Liver (tissue), 8 donors: ENCODE measurements at regions not wholly inside any gene's neighbourhood (a gene's known extent, or its start where the extent isn't known, plus 50 kb on each side); places are given as distances from the start of the nearest gene placed in this dataset.

Experiments used
- DNase-seq: peaks from one replicate; pipeline ENCODE4 v3.0.0-alpha.2; 2017; ENCODE audit warnings: low spot score
- H3K27ac ChIP-seq, 2 donors: one replicate each; pipeline ENCODE4 v1.7.0; 2013; ENCODE audit warnings: inconsistent platforms in 2 of 2, low read length in 2 of 2, control low read depth in 1 of 2, low read depth in 1 of 2, mild to moderate bottlenecking in 1 of 2
- H3K27me3 ChIP-seq, 4 donors: one replicate each; pipeline versions ENCODE4 v1.6.1 to v1.7.0; 2013; ENCODE audit warnings: low read length in 3 of 4, inconsistent platforms in 1 of 4, mild to moderate bottlenecking in 1 of 4, moderate library complexity in 1 of 4; ENCODE audit not compliant: control insufficient read depth in 4 of 4, insufficient read depth in 4 of 4
- H3K36me3 ChIP-seq, 4 donors: one replicate each; pipeline versions ENCODE4 v1.6.1 to v1.7.0; 2013; ENCODE audit warnings: low read length in 3 of 4, mild to moderate bottlenecking in 3 of 4, low read depth in 1 of 4, moderate library complexity in 1 of 4; ENCODE audit not compliant: control insufficient read depth in 4 of 4, insufficient read depth in 3 of 4
- H3K4me1 ChIP-seq, 4 donors: one replicate each; pipeline versions ENCODE4 v1.6.1 to v1.7.0; 2013; ENCODE audit warnings: low read length in 3 of 4, mild to moderate bottlenecking in 3 of 4, moderate library complexity in 1 of 4; ENCODE audit not compliant: control insufficient read depth in 4 of 4, insufficient read depth in 4 of 4
- H3K4me3 ChIP-seq, 3 donors: one replicate each; pipeline versions ENCODE4 v1.6.1 to v1.7.0; 2013; ENCODE audit warnings: low read length in 3 of 3, control low read depth in 1 of 3, low read depth in 1 of 3, mild to moderate bottlenecking in 1 of 3
- H3K9ac ChIP-seq, 2 donors: one replicate each; pipeline ENCODE4 v1.7.0; 2013; ENCODE audit warnings: low read length in 2 of 2, mild to moderate bottlenecking in 2 of 2, moderate library complexity in 2 of 2, control low read depth in 1 of 2, low read depth in 1 of 2
- H3K9me3 ChIP-seq, 4 donors: one replicate each; pipeline versions ENCODE4 v1.6.1 to v1.7.0; 2013; ENCODE audit warnings: low read length in 3 of 4; ENCODE audit not compliant: control insufficient read depth in 4 of 4
- ATF3 ChIP-seq: IDR thresholded peaks from 2 replicates; pipeline ENCODE4 v1.6.1; 2016; ENCODE audit warnings: antibody characterized with exemption
- CTCF ChIP-seq: fragments of 150-350 bp; IDR thresholded peaks from 2 replicates; pipeline ENCODE4 v1.5.1; 2017; ENCODE audit warnings: improper control_type of control experiment, low read depth, low read length; ENCODE audit not compliant: missing input control
- EGR1 ChIP-seq, 2 donors: IDR thresholded peaks; 2 replicates each; pipeline ENCODE4 v1.6.1; 2016 to 2018; ENCODE audit warnings: antibody characterized with exemption in 2 of 2, low read depth in 2 of 2
- FOXA1 ChIP-seq: IDR thresholded peaks from 2 replicates; pipeline ENCODE4 v1.6.1; 2016; ENCODE audit warnings: antibody characterized with exemption
- FOXA2 ChIP-seq: IDR thresholded peaks from 2 replicates; pipeline ENCODE4 v1.6.1; 2016; ENCODE audit warnings: antibody characterized with exemption
- GABPA ChIP-seq, 2 donors: IDR thresholded peaks in 1 of 2; conservative IDR thresholded peaks in 1 of 2; 2 replicates each; pipeline ENCODE4 v1.6.1; 2016; ENCODE audit warnings: antibody characterized with exemption in 2 of 2, mild to moderate bottlenecking in 1 of 2, moderate library complexity in 1 of 2
- HNF4A ChIP-seq, 2 donors: conservative IDR thresholded peaks; 2 replicates each; pipeline ENCODE4 v1.6.1; 2016; ENCODE audit warnings: antibody characterized with exemption in 2 of 2, mild to moderate bottlenecking in 2 of 2
- MAX ChIP-seq: IDR thresholded peaks from 2 replicates; pipeline ENCODE4 v1.6.1; 2016; ENCODE audit warnings: antibody characterized with exemption
- NR2F2 ChIP-seq: IDR thresholded peaks from 2 replicates; pipeline ENCODE4 v1.6.1; 2016; ENCODE audit warnings: antibody characterized with exemption
- RAD21 ChIP-seq, 2 donors: IDR thresholded peaks; 2 replicates each; pipeline ENCODE4 v1.6.1; 2016; ENCODE audit warnings: antibody characterized with exemption in 2 of 2, mild to moderate bottlenecking in 2 of 2
- REST ChIP-seq: IDR thresholded peaks from 2 replicates; pipeline ENCODE4 v1.6.1; 2016; ENCODE audit warnings: antibody characterized with exemption, mild to moderate bottlenecking
- RXRA ChIP-seq, 2 donors: IDR thresholded peaks; 2 replicates each; pipeline ENCODE4 v1.6.1; 2017 to 2018; ENCODE audit warnings: antibody characterized with exemption in 2 of 2, mild to moderate bottlenecking in 1 of 2
- TAF1 ChIP-seq: conservative IDR thresholded peaks from 2 replicates; pipeline ENCODE4 v1.6.1; 2016; ENCODE audit warnings: antibody characterized with exemption, mild to moderate bottlenecking
- YY1 ChIP-seq: IDR thresholded peaks from 2 replicates; pipeline ENCODE4 v1.6.1; 2016; ENCODE audit warnings: antibody characterized with exemption, mild to moderate bottlenecking
- WGBS: extraction: QIAGEN DNeasy Blood & Tissue Kit; methylation state at CpG from one replicate; pipeline ENCODE4 v1.1.7; 2013; 5-methylcytosine and 5-hydroxymethylcytosine counted together
- donor health status: healthy.
- donor health status: healthy.
- donor health status: healthy.
- donor health status: healthy.
- donor health status: healthy.

GRCh38 chr16:77666771-77667170, 55.5 kb upstream of the NUDT7 start:
- Histone ChIP-seq H3K4me1 (no peaks in the 10 kb centered on the region), H3K27me3 (no peaks in the 10 kb centered on the region), H3K9me3 (peaks cover 0 to 8% (median 6%) of the 10 kb centered on the region in 4 donors), H3K4me3 (no peak overlapping the region), H3K27ac (no peak overlapping the region), H3K9ac (no peak overlapping the region), H3K36me3 (no peaks in the 10 kb centered on the region)
- TF ChIP-seq MAX (no peak), EGR1 (IDR thresholded peaks at IDR 0.05; ENCODE audit: low read depth in 2 of 2) (no peak)
- 75% methylated on average over 3 of the region's 3 CpGs for WGBS
- DNase-seq: no peak

- Histone ChIP-seq H3K4me3 (no peak overlapping the region), H3K27me3 (no peaks in the 10 kb centered on the region), H3K9me3 (peaks cover 0 to 4% (median 0%) of the 10 kb centered on the region in 4 donors), H3K4me1 (no peaks in the 10 kb centered on the region), H3K27ac (no peak overlapping the region), H3K9ac (no peak overlapping the region), H3K36me3 (no peaks in the 10 kb centered on the region)
- no peak for DNase-seq
- TF ChIP-seq RAD21 (IDR thresholded peaks at IDR 0.05): no peak
- no peak for TF ChIP-seq TAF1
- TF ChIP-seq FOXA2: no peak
- no peak for TF ChIP-seq MAX
- no peak for TF ChIP-seq CTCF
- no peak for TF ChIP-seq RXRA (IDR thresholded peaks at IDR 0.05)
- no peak for TF ChIP-seq NR2F2
- no peak for TF ChIP-seq HNF4A (conservative IDR thresholded peaks at IDR 0.05)
- 85% methylated on average over 1 of the region's 1 CpG for WGBS
These were observed 54.1 kb upstream of the NUDT7 start for GRCh38 chr16:77668201-77668600.

GRCh38 chr16:77669057-77669456, 53.3 kb upstream of the NUDT7 start:
- Histone ChIP-seq H3K27ac (no peak overlapping the region), H3K9me3 (no peaks in the 10 kb centered on the region), H3K4me3 (no peak overlapping the region), H3K4me1 (no peaks in the 10 kb centered on the region), H3K27me3 (no peaks in the 10 kb centered on the region), H3K36me3 (no peaks in the 10 kb centered on the region), H3K9ac (no peak overlapping the region)
- WGBS: 68% methylated on average over 3 of the region's 3 CpGs
- TF ChIP-seq YY1: no peak
- no peak for TF ChIP-seq RAD21 (IDR thresholded peaks at IDR 0.05)
- TF ChIP-seq NR2F2: no peak
- TF ChIP-seq ATF3: no peak
- TF ChIP-seq GABPA (IDR thresholded peaks at IDR 0.05 in 1 of 2, conservative IDR thresholded peaks at IDR 0.05 in 1 of 2): no peak
- no peak for TF ChIP-seq CTCF
- no peak for TF ChIP-seq FOXA1
- TF ChIP-seq EGR1 (IDR thresholded peaks at IDR 0.05; ENCODE audit: low read depth in 2 of 2): no peak
- no peak for TF ChIP-seq REST
- no peak for DNase-seq
